LNCAP (cell line): ENCODE measurements at regions not wholly inside any gene's neighbourhood (a gene's known extent, or its start where the extent isn't known, plus 50 kb on each side); places are given as distances from the start of the nearest gene placed in this dataset.

Source experiments
- CTCF ChIP-seq: fragments of 450-650 bp; IDR thresholded peaks from 2 replicates; pipeline ENCODE4 v1.5.1; 2017; ENCODE audit warnings: mild to moderate bottlenecking

GRCh38 chr18:9011431-9011830 is 91.1 kb upstream of the NDUFV2 start:
- TF ChIP-seq CTCF: no peak

GRCh38 chr18:9013926-9014373 is 88.5 kb upstream of the NDUFV2 start:
- no peak for TF ChIP-seq CTCF

GRCh38 chr18:9015689-9016088 is 86.8 kb upstream of the NDUFV2 start:
- TF ChIP-seq CTCF: no peak

DNA sequence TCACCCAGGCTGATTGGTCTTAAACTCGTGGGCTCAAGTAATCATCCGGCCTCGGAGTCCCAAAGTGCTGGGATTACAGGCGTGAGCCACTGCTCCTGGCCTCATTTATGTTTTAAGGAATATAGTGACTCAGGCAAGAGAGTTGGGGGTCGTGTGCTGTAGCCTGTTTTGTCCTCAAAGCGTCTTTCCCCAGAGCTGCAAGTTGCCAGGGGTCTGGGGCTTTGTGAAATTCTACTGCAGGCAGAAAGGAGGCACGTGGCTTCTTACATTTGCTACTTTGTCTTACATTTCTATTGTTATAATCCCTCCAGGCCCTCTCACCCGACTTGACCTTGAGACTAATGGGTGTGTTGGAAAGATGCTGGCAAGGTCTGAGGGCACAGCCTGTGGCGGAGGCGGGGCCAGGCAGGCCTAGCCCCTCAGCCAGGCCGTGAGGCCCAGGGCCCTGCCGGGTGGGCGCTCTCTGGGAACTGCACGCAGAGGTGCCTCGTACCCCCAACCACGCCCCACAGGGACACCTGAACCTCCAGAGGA is 85.8 kb upstream of the NDUFV2 start:
- no peak for TF ChIP-seq CTCF

DNA sequence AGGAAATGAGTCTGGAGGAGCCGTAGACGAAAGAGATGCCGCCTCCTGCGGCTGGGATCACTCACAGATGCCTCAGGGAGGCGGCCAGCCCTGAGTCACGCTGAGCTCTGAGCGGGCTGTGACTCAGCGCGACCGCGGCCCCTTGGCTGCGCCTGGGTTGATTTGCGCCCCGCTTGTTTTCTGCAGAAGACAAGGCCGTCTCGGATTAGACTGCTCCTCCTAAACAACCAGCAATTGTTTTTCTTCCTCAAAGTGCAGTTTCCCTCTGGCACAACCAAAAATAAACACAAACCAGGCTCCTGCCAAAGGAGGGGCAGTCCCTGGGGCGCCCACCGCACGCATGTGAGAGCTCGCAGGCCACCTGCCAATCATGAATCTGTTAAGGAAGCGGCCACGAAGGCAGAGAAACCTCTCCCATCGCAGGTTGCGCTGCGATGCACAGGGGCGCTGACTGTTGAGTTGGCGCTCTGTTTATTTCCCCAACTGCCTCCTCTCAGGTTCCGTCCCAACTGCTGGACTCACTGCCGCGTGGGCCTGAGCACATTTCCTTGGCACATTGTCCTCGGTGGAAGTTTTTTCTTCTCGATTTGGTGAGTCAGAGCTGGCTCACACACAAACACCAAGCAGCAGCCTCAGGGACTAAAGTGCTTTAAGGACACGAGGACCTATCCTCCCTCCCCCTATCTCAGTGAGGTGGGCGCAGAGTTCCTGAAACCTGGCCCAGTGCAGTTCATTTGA is 85.2 kb upstream of the NDUFV2 start:
- TF ChIP-seq CTCF: no peak

- no peak for TF ChIP-seq CTCF
These were observed 84.6 kb upstream of the NDUFV2 start for GRCh38 chr18:9017905-9018227.

DNA sequence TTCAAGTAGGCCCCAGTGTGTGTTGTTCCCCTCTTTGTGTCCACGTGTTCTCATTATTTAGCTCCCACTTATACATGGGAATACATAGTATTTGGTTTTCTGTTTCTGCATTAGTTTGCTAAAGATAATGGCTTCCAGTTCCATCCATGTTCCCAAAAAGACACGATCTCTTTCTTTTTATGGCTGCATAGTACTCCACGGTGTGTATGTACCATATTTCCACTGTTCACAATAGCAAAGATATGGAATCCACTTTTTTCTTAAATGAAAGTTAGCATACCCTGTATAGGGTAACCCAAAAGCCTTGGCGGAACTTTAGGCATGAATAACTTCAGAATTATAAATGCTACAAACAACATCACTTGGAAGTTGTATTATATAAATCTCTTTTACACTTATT is 83.4 kb upstream of the NDUFV2 start:
- TF ChIP-seq CTCF: no peak

- TF ChIP-seq CTCF: no peak
These were observed 82.3 kb upstream of the NDUFV2 start for GRCh38 chr18:9020221-9020620.
